CD1c-positive myeloid dendritic cell (primary cell): ENCODE measurements at regions not wholly inside any gene's neighbourhood (a gene's known extent, or its start where the extent isn't known, plus 50 kb on each side); places are given as distances from the start of the nearest gene placed in this dataset.
A peak's percentile ranks its signal among the peaks of the same experiment; 100 is the strongest.
"Not testable (repeated sequence)": the region's sequence is repeated elsewhere in the genome, so short reads cannot be mapped to it uniquely, and the experiment has no call there.

Source experiments
- DNase-seq: peaks from one replicate; pipeline ENCODE4 v3.0.0-alpha.2; 2016; ENCODE audit errors: extremely low spot score

DNA sequence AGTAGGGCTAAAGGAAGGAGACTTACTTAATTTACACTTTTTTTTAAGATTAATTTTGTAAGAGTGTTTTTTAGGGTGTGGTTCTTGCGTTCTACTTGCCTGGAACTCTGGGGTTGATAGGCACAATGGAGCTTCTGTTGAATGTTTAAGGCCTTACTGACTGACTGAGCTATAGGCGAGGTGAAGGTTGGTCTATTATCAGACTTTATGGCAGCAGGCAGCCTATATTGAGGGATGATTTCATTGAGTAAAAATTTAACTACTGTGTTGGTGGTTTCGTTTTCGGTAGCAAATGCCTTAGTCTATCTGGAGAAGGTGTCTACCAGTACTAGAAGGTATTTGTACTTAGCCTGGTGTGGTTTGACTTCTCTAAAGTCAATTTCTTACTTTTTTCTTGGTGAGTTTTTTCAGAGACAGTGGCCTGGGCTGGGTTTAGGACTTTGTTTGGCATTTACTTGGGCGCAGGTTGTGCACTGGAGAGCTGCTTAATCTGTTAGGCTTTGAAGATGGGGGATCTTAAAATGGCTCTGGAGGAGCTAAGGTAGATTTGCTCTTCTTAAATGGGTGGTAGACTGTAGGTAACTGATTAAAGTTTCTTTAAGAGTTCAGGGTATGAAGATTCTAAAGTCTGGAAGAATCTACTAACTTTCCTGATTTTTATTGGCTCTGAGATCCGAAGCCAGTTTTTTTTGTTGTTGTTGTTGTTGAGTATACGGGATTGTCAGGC is 164.5 kb upstream of the CCZ1B start:
- DNase-seq: not testable (repeated sequence)

DNA sequence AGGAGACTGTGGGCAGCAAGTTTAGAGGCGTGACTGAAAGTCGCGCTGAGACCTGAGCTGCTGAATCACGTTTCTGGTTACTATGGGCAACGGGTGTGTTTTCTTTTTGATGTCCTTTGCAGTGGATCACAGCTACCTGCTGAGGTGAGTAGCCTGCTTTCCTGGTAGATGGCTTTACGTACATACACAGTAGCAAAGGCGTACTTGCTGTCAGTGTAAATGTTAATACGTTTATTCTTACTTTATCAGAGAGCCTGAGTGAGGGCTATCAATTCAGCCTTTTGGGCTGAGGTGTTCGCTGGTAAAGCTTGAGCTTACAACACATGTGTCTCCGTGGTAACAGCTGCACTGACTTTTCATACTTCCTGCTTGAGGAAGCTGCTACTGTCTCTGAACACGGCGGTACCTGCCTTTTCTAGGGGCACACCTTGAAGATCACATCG is 165.1 kb upstream of the CCZ1B start:
- peak; percentile 17 for DNase-seq

DNA sequence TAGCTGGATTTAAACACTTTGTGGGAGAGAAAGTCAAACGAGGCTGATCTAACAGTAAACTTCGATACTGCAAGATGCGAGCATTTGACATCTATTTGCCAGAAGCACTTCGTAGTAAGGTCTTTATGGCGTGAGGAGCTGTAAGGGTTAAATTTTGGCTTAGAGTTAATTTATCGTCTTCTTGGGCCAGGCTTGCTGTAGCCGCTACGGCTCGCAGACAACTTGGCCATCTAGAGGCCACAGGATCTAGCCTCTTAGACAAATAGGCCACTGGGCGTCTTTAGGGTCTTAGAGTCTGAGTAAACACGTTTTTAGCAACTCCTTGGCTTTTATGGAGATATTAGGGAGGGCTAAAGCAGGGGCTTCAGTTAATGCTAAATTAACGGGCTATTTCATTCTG is 165.6 kb upstream of the CCZ1B start:
- DNase-seq: not testable (repeated sequence)

DNA sequence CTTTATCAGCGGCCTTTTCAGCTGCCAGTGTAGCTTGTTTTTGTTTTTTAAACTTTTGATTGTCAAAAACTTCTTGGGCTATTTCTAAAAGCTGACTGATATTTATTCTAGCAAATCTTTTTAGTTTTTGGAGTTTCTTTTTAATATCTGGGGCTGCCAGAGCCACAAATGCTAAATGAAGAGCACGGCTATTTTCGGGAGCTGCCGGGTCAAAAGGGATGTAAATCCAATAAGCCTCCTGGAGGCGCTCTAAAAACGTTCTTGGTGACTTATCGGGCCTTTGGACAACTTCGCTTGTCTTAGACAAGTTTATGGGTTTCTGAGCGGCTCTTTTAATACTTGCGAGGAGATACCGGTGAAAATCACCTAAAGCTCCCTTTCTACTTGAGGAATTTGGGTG is 166.1 kb upstream of the CCZ1B start:
- DNase-seq: not testable (repeated sequence)

DNA sequence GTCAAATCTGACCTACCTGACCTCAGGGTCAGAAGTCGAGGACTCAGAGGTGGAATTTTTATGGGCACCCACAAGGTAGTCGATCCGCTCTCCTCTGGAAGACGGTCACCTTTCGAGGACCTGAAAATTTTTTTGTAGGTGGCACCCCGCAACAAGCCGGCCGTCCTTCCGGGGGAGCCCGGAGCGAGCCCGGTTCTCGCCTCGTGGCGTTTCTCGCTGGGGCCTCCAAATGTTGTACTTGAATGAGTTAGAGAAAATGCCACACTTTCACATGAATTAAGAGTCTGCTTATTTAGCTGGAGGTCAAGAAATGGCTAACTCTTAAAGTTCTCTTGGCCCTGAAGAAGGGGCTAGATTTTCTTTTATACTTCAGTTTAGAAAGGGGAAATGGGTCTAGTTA is 169.0 kb upstream of the CCZ1B start:
- DNase-seq: not testable (repeated sequence)

DNA sequence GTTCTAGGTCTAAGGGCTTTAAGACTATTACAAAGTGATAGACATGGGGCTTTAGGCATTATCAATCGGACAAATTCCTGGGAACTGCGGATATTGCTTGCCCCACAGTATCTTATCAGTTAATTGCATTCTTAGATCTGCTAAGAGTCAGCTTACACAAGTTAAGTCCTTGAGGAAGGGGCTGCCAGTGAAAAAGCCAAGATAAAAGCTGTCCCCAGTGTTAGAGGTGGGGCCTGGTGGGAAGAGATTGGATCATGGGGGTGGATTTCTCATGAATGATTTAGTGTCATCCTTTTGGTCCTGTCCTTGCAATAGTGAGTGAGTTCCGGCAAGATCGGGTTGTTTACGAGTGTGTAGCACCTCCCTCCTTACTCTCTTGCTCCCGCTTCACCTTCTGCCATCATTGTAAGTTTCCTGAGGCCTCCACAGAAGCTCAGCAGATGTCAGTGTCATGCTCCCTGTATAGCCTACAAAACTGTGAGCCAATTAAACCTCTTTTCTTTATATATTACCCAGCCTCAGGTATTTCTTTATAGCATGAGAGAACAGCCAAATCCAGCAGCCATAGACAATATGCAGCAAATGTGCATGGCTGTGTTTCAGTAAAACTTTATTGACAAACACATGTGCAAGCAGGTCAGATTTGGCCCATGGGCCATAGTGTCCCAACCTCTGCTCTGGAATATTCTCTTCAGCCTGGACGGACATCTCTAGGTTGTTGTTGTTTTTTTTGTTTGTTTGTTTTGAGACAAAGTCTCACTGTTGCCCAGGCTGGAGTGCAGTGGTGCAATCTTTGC is 169.6 kb upstream of the CCZ1B start:
- not testable (repeated sequence) for DNase-seq

DNA sequence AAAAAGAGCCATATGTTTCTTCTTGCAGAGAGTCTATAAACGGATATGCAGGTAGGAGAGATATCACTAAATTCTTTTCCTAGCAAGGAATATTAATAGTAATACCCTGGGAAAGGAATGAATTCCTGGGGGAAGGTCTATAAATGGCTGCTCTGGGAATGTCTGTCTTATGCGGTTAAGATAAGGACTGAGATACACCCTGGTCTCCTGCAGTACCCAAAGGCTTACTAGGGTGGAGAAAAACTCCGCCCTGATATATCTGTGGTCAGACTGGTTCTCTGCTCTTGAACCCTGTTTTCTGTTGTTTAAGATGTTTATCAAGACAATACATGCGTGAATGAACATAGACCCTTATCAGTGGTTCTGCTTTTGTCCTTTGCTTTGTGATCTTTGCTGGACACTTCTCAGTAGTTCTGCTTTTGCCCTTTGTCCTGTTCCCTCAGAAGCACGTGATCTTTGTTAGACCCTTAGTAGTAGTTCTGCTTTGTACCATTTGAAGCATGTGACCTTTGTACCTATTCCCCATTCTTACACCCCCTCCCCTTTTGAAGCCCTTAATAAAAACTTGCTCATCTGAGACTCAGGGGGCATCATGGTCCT is 173.1 kb upstream of the CCZ1B start:
- not testable (repeated sequence) for DNase-seq

DNA sequence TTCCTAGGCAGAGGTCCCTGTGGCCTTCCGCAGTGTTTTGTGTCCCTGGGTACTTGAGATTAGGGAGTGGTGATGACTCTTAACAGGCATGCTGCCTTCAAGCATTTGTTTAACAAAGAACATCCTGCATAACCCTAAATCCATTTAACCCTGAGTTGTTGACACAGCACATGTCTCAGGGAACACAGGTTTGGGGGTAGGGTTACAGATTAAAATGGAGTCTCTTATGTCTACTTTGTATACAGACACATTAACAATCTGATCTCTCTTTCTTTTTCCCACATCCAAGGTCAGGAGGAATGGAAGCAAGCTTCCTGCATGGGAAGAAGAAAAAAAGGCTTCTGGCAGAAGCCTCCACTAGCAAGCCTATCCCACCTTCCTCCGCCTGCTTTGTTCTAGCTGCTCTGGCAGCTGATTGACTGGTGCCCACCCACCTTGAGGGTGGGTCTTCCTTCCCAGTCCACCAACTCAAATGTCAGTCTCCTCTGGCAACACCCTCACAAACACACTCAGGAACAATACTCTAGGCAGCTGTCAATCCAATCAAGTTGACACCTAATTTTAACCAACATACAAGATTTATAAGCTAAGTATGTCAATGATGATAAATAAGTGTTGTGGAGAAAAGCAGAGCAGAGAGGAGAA is 176.5 kb upstream of the CCZ1B start:
- DNase-seq: no peak

DNA sequence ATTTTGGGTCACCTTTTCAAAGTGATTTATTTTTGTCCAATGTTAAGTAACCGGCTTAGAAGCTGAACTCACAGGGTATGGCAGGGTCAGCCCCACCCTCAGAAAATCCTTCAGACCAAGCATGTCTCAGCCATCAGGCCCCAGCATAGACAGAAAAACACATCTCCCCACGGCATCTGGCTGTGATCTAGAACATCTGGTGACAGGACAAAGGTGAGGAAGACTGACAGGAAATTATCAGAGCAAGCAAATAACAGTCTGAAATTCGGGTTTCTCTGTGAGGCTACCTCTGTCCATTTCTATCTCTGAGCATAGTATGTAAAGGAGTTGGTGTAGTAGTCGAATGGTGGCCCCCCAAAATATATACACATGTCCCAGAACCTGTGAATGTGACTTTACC is 177.0 kb upstream of the C1GALT1 start:
- no peak for DNase-seq

DNA sequence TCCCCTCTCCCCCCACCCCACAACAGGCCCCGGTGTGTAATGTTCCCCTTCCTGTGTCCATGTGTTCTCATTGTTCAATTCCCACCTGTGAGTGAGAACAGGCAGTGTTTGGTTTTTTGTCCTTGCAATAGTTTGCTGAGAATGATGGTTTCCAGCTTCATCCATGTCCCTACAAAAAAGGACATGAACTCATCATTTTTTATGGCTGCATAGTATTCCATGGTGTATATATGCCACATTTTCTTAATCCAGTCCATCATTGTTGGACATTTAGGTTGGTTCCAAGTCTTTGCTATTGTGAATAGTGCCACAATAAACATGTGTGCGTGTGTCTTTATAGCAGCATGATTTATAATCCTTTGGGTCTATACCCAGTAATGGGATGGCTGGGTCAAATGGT is 176.4 kb upstream of the C1GALT1 start:
- not testable (repeated sequence) for DNase-seq

DNA sequence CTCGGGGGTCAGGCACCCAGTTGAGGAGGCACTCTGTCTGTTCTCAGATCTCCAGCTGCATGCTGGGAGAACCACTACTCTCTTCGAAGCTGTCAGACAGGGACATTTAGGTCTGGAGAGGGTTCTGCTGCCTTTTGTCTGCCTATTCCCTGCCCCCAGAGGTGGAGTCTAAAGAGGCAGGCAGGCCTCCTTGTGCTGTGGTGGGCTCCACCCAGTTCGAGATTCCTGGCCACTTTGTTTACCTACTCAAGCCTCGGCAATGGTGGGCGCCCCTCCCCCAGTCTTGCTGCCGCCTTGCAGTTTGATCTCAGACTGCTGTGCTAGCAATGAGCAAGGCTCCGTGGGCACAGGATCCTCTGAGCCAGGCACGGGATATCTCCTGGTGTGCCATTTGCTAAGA is 171.1 kb upstream of the C1GALT1 start:
- not testable (repeated sequence) for DNase-seq

DNA sequence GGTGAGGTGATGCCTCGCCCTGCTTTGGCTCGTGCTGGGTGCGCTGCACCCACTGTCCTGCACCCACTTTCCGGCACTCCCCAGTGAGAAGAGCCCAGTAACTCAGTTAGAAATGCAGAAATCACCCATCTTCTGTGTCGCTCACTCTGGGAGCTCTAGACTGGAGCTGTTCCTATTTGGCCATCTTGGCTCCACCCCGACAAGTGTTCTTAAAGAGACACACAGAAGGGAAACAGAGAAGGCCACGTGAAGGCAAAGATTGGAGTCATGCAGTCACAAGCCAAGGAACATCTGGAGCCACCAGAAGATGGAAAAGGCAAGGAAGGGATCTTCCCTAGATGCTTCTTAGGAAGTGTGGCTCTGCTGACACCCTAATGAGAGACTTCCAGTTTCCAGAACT is 170.6 kb upstream of the C1GALT1 start:
- DNase-seq: not testable (repeated sequence)

DNA sequence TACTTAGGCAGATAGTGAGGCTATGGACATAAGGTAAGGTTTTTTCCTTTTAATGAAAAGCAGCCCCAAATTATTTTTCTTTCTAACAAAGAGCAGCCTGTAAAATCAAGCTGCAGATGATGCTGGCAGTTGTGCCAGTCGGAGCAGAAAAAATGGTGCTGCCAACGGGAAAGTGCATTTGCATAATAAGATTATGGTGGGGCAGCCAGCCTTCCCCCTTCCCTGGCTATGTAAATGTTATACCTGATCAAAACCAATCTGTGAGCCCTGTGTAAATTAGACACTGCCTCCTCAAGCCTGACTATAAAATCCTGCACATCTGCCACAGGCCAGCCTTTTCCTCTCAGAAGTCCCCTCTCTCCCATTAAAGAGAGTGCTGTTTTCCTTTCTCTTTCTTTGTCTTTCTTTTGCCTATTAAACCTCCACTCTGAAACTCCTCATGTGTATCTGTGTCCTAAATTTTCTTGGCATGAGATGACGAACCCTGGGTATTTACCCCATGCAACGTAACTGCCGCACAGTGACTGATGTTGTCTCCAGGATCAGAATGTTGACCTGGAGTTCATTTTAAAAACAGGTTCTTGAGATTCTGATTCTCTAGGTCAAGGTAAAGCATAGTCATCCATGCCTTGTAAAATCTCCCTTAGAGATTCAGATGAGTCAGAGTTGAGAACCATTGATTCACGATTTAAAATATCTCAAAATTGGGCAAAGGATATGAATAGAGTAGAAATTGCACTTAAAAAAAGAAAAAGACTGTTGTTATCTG is 167.3 kb upstream of the C1GALT1 start:
- DNase-seq: no peak

DNA sequence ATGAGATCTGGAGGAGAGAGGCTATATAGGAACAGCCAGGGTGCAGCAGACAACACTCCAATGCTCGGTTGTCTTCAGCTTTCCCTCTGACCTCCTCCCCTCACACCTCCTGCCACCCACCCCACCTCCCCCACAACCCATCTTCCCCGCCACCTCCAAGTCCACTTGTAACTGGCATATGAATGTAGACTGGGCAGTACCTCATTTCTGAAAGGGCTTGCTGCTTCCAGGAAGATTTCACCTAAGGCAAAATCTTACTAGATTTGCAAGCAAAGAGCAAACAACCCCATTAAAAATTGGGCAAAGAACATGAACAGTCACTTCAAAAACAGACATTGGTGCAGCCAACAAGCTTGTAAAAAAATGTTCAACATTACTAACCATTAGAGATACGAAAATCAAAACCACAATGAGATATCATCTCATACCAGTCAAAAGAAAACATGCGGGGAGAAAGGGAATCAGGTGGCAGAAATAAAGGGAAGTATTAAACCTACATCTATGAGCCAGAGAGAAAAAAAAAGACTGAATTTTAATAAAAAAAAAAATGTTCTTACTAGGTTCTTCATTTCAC is 164.6 kb upstream of the C1GALT1 start:
- no peak for DNase-seq

DNA sequence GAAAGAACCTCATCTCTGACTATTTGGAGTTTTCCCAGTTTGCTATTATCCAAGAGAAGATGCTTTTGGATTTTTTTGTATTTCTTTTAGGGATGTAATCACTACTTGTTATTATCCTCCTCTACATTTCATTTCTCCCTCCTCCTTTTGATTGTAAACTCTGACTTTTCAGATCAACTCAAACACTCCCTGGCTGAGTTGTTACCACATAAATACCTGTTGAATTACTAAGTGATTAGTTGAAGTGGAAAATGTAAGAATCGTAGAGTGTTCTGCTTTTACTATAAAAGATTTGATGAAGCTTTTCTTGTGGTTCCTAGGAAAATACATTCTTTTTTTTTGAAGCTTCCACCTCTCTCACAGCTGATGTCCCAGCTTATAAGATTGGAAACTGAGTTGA is 164.1 kb upstream of the C1GALT1 start:
- DNase-seq: no peak

DNA sequence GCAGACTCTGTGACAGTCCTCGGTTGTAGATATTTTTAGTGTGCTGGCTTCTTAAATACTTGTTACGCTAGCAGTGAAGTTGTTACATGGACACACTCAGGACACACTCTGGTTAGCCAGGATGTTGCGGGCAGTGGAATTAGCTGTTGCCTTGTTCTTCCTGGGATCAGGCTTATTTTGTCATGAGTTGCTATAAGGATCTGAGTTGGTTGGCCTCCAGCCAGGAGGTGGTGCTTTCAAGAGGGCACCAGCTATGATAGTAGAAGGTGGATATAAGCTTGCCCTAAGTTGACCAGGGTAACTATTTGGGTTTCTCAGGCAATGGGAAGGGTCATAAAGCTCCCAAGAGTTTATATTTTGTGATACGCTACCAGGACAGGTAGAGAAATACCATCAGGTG is 150.1 kb upstream of the C1GALT1 start:
- no peak for DNase-seq

DNA sequence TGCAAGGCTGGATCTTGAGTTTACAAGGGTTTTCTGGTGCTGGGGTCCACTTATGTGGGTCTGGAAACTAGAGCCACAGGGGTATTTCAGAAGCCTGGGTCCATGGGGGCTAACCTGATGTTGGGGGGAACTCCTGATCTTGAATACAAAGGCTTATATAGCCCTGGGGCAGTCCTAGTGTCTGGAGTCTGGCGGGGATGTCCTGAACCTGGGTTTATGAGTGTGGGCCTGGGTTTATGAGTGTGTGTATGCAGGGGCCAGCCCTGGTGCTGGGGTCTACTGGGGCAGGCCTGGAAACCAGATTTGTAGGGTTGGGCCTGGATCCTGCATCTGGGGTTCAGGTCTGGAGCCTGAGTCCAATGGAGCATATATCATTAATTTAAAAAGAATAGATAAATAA is 146.5 kb upstream of the C1GALT1 start:
- DNase-seq: no peak

DNA sequence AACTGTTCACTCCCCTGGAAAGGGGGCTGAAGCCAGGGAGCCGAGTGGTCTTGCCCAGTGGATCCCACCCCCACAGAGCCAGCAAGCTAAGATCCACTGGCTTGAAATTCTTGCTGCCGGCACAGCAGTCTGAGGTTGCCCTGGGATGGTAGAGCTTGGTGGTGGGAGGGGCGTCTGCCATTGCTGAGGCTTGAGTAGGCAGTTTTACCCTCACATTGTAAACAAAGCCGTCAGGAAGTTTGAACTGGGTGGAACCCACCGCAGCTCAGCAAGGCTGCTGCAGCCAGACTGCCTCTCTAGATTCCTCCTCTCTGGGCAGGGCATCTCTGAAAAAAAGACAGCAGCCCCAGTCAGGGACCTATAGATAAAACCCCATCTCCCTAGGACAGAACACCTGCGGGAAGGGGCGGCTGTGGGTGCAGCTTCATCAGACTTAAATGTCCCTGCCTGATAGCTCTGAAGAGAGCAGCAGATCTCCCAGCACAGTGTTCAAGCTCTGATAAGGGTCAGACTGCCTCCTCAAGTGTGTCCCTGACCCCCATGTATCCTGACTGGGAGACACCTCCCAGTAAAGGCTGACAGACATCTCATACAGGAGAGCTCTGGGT is 140.0 kb upstream of the C1GALT1 start:
- not testable (repeated sequence) for DNase-seq

DNA sequence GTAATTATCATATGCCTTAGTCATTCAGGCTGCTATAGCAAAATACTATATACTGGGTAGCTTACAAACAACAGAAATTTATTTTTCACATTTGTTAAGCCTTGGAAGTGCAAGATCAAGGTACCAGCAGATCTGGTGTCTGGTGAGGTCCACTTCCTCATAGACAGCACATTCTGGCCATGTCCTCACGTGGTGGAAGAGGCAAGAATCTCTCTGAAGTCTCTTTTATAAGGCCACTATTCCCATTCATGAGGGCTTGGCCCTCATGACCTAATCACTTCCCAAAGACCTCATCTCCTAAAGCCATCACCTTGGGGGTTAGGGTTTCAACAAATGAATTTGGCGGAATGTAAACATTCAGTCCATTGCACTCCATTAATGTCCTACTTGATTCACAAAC is 137.5 kb upstream of the C1GALT1 start:
- no peak for DNase-seq

DNA sequence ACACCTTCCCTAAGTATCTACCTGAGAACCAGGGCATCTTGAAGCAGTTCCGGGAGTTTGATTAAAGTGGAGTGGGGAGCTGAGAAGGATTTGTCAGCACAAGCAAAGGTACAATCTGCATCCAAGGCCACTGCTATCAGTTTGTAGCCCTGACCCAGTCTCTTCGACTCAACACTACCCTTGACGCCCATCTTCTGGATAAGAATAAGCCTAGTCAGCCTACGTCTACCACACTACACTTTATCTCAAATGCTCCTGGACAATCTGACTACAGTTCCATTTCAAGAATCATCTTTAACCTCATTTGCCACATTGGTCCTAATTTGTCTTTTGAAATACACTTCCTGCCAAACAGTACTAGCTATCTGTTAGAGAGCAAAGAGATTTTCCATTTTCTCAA is 134.1 kb upstream of the C1GALT1 start:
- DNase-seq: no peak
